Common myeloid progenitor, CD34-positive (primary cell): ENCODE measurements at regions not wholly inside any gene's neighbourhood (a gene's known extent, or its start where the extent isn't known, plus 50 kb on each side); places are given as distances from the start of the nearest gene placed in this dataset.
"Not testable (repeated sequence)": the region's sequence is repeated elsewhere in the genome, so short reads cannot be mapped to it uniquely, and the experiment has no call there.

Source experiments
- CTCF ChIA-PET: fragments of 350-600 bp; sonication (Branson Sonifier 250); formaldehyde crosslinking; loops from one replicate; lab custom pipeline; 2021; ENCODE audit warnings: antibody characterized with exemption; lab: Charles Lee
- POLR2A ChIA-PET: fragments of 350-600 bp; sonication (Branson Sonifier 250); formaldehyde crosslinking; loops from one replicate; lab custom pipeline; 2021; ENCODE audit warnings: antibody characterized with exemption; lab: Charles Lee
- DNase-seq, 3 donors: peaks; one replicate each; pipeline versions ENCODE4 v3.0.0 to v3.0.0-alpha.2; 2013
- H3K27ac ChIP-seq, 2 experiments: 1 replicate in 1 of 2; 2 replicates in 1 of 2; pipeline ENCODE4 v1.7.0; 2013; ENCODE audit warnings: inconsistent platforms in 2 of 2, low read length in 2 of 2, mild to moderate bottlenecking in 2 of 2, low read depth in 1 of 2, moderate library complexity in 1 of 2; ENCODE audit not compliant: severe bottlenecking in 2 of 2, insufficient read depth in 1 of 2, poor library complexity in 1 of 2
- H3K27me3 ChIP-seq, 5 experiments: replicated peaks in 2 of 5; 1 replicate in 3 of 5; 2 replicates in 2 of 5; pipeline versions ENCODE4 v1.6.1 to v1.7.0; 2013; ENCODE audit warnings: low read length in 4 of 5, mild to moderate bottlenecking in 2 of 5, moderate library complexity in 2 of 5, inconsistent platforms in 1 of 5; ENCODE audit not compliant: insufficient read depth in 5 of 5, control insufficient read depth in 4 of 5
- H3K36me3 ChIP-seq, 4 experiments: 1 replicate in 2 of 4; 2 replicates in 2 of 4; pipeline versions ENCODE4 v1.6.1 to v1.7.0; 2013; ENCODE audit warnings: low read length in 3 of 4, control low read depth in 1 of 4, mild to moderate bottlenecking in 1 of 4; ENCODE audit not compliant: control insufficient read depth in 4 of 4, insufficient read depth in 4 of 4
- H3K4me1 ChIP-seq, 4 experiments: 1 replicate in 3 of 4; 2 replicates in 1 of 4; pipeline versions ENCODE4 v1.6.1 to v1.7.1; 2013; ENCODE audit warnings: low read length in 3 of 4, mild to moderate bottlenecking in 3 of 4, control low read depth in 1 of 4, inconsistent platforms in 1 of 4, moderate library complexity in 1 of 4; ENCODE audit not compliant: control insufficient read depth in 4 of 4, insufficient read depth in 4 of 4; ENCODE audit errors: control extremely low read depth in 1 of 4
- H3K4me3 ChIP-seq, 7 experiments: 1 replicate in 4 of 7; 2 replicates in 3 of 7; pipeline versions ENCODE4 v1.5.1 to v1.7.0; 2013; ENCODE audit warnings: mild to moderate bottlenecking in 7 of 7, low read length in 6 of 7, moderate library complexity in 6 of 7, inconsistent platforms in 2 of 7, low read depth in 2 of 7, control low read depth in 1 of 7; ENCODE audit not compliant: insufficient read depth in 4 of 7, control insufficient read depth in 1 of 7; ENCODE audit errors: extremely low read depth in 1 of 7
- H3K9me3 ChIP-seq, 5 experiments: 1 replicate in 4 of 5; 2 replicates in 1 of 5; pipeline versions ENCODE4 v1.6.1 to v1.7.1; 2013; ENCODE audit warnings: low read length in 4 of 5, mild to moderate bottlenecking in 2 of 5, inconsistent platforms in 1 of 5, low read depth in 1 of 5, moderate library complexity in 1 of 5; ENCODE audit not compliant: control insufficient read depth in 4 of 5, insufficient read depth in 2 of 5; ENCODE audit errors: control extremely low read depth in 1 of 5
- WGBS: methylation state at CpG from one replicate; pipeline ENCODE4 v1.1.5; 2013; ENCODE audit not compliant: insufficient coverage; 5-methylcytosine and 5-hydroxymethylcytosine counted together

- Histone ChIP-seq H3K36me3 (peaks cover 3 to 20% (median 7%) of the 10 kb centered on the region in 4 experiments), H3K4me1 (peaks cover 12 to 37% (median 29%) of the 10 kb centered on the region in 4 experiments), H3K27me3 (no peaks in the 10 kb centered on the region), H3K9me3 (peaks cover 0 to 9% (median 3%) of the 10 kb centered on the region in 5 experiments), H3K27ac (peak overlapping the region; percentile 7 to 27), H3K4me3 (peak overlapping the region in 2 of 7 experiments; percentile 40 to 52)
- DNase-seq: no peak
- POLR2A ChIA-PET: interaction anchor here (0.6 kb wide), 1 partner anchor 76 kb away, joined by 3 read pairs; no protein-coding TSS in a partner anchor
- CTCF ChIA-PET: interaction anchor here (1.3 to 10.9 kb wide), 4 partner anchors 11 to 39 kb away, joined by 3 to 102 read pairs (median 5); no protein-coding TSS in a partner anchor
- WGBS: no CpG with 5 or more reads among the region's 1 CpG
Measured at GRCh38 chr5:42989190-42989589, 50.9 kb downstream of the ANXA2R start.

- WGBS: 100% methylated on average over 2 of the region's 2 CpGs
- H3K4me3 ChIP-seq: no peak overlapping the region
- DNase-seq: peak in 2 of 3 donors; percentile 37 to 57
- CTCF ChIA-PET: interaction anchor here (0.7 to 10.9 kb wide), 4 partner anchors 20 to 77 kb away, joined by 3 to 102 read pairs (median 5); no protein-coding TSS in a partner anchor
- peaks cover 3 to 23% (median 7%) of the 10 kb centered on the region in 4 experiments for H3K36me3 ChIP-seq
- POLR2A ChIA-PET: interaction anchor here (0.6 kb wide), 1 partner anchor 77 kb away, joined by 3 read pairs; no protein-coding TSS in a partner anchor
- peaks cover 9 to 34% (median 26%) of the 10 kb centered on the region in 4 experiments for H3K4me1 ChIP-seq
- no peak overlapping the region for H3K27ac ChIP-seq
- H3K9me3 ChIP-seq: peaks cover 0 to 9% (median 3%) of the 10 kb centered on the region in 5 experiments
- H3K27me3 ChIP-seq: no peaks in the 10 kb centered on the region
Measured at GRCh38 chr5:42988568-42988967, 51.6 kb downstream of the ANXA2R start.

GRCh38 chr5:42985129-42986037 is 54.7 kb downstream of the ANXA2R start:
- ChIA-PET POLR2A (no interaction called here), CTCF (interaction anchor here (0.7 kb wide), 1 partner anchor 28 kb away, joined by 3 read pairs; no protein-coding TSS in a partner anchor)
- no peak for DNase-seq
- H3K4me1 ChIP-seq: peaks cover under 1 to 14% (median 5%) of the 10 kb centered on the region in 4 experiments
- H3K27me3 ChIP-seq: no peaks in the 10 kb centered on the region
- H3K4me3 ChIP-seq: no peak overlapping the region
- H3K27ac ChIP-seq: no peak overlapping the region
- H3K36me3 ChIP-seq: peaks cover 3 to 25% (median 7%) of the 10 kb centered on the region in 4 experiments
- WGBS: 80% methylated on average over 1 of the region's 2 CpGs
- H3K9me3 ChIP-seq: peaks cover 0 to 9% (median 3%) of the 10 kb centered on the region in 5 experiments

- Histone ChIP-seq H3K9me3 (peaks cover 0 to 9% (median 3%) of the 10 kb centered on the region in 5 experiments), H3K4me3 (no peak overlapping the region), H3K27me3 (no peaks in the 10 kb centered on the region), H3K4me1 (peaks cover 0 to 4% (median 1%) of the 10 kb centered on the region in 4 experiments), H3K36me3 (peaks cover 3 to 25% (median 7%) of the 10 kb centered on the region in 4 experiments), H3K27ac (no peak overlapping the region)
- DNase-seq: no peak
- POLR2A ChIA-PET: no interaction called here
- CTCF ChIA-PET: no interaction called here
Measured at GRCh38 chr5:42984307-42984706, 55.8 kb downstream of the ANXA2R start.

- Histone ChIP-seq H3K36me3 (peaks cover 3 to 23% (median 7%) of the 10 kb centered on the region in 4 experiments), H3K4me3 (no peak overlapping the region), H3K27ac (peak overlapping the region in 1 of 2 experiments; percentile 64), H3K4me1 (peaks cover 0 to 2% (median 0%) of the 10 kb centered on the region in 4 experiments), H3K9me3 (peaks cover 0 to 7% (median 0%) of the 10 kb centered on the region in 5 experiments), H3K27me3 (no peaks in the 10 kb centered on the region)
- DNase-seq: peak in 2 of 3 donors; percentile 33 to 76
- WGBS: no CpG with 5 or more reads among the region's 7 CpGs
- CTCF ChIA-PET: interaction anchor here (1.0 to 1.4 kb wide), 2 partner anchors 10 to 34 kb away, joined by 4 read pairs; no protein-coding TSS in a partner anchor
- POLR2A ChIA-PET: no interaction called here
Measured at GRCh38 chr5:42982107-42982622, 58.0 kb downstream of the ANXA2R start.

- POLR2A ChIA-PET, H3K27me3 ChIP-seq, H3K9me3 ChIP-seq, H3K27ac ChIP-seq, H3K4me1 ChIP-seq, H3K4me3 ChIP-seq, DNase-seq: not testable (repeated sequence)
- peaks cover 3 to 22% (median 7%) of the 10 kb centered on the region in 4 experiments for H3K36me3 ChIP-seq
- CTCF ChIA-PET: interaction anchor here (1.0 to 1.4 kb wide), 2 partner anchors 10 to 35 kb away, joined by 4 read pairs; no protein-coding TSS in a partner anchor
- no CpG with 5 or more reads among the region's 8 CpGs for WGBS
Measured at GRCh38 chr5:42981417-42982106, 58.6 kb downstream of the ANXA2R start.
